ENCODE measurements at regions not wholly inside any gene's neighbourhood (a gene's known extent, or its start where the extent isn't known, plus 50 kb on each side); places are given as distances from the start of the nearest gene placed in this dataset.

DNA sequence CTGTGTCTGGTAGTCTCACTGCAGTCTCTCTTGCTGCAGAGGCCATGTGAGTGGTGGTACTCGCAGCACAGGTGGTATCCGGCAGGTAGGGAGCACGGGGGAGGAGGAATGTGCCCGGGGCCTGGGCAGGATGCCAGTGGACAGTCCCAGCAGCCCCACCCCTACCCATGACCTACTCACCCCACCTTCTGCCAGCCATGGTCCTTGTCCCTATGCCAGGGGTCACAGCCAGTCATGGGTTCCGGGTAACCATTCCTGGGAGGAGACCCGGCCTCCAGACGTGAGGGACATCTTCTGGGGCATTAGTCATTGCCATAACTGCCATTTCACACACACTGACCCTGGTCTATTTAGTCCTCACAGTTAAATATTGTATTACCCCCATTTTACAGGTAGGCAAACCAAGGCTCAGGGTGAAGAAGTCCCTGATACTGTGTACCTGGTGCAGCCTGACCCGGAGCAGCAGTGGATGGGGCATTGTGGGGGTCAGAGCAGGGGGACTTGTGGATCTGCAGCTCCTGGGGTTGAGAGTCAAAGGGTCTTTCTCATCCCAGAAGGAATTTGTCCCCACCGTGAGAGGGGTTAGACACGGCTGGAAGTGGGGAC is 58.8 kb upstream of the TAC4 start:
- Histone ChIP-seq H3K4me3 (replicated peaks; ENCODE audit: insufficient read depth, low read length) (no peak overlapping the region), H3K27me3 (ENCODE audit: insufficient read depth, poor library complexity, severe bottlenecking) (peaks cover 77% of the 10 kb centered on the region), H3K27ac (replicated peaks) (no peak overlapping the region)
- no peak for TF ChIP-seq CTCF (IDR thresholded peaks at IDR 0.05; ENCODE audit: insufficient read depth, low read length)
- DNase-seq (ENCODE audit: low read depth in 1 of 2, low spot score in 1 of 2) = no peak

GRCh38 chr17:49907279-49907678 is 59.4 kb upstream of the TAC4 start:
- H3K27me3 ChIP-seq (ENCODE audit: insufficient read depth, poor library complexity, severe bottlenecking) = peaks cover 77% of the 10 kb centered on the region

GRCh38 chr17:49908782-49909714 is 59.9 kb upstream of the DLX4 start:
- Histone ChIP-seq H3K4me3 (replicated peaks; ENCODE audit: insufficient read depth, low read length) (no peak overlapping the region), H3K27me3 (ENCODE audit: insufficient read depth, poor library complexity, severe bottlenecking) (peaks cover 59% of the 10 kb centered on the region), H3K27ac (replicated peaks) (no peak overlapping the region)
- TF ChIP-seq POLR2AphosphoS5 (IDR thresholded peaks at IDR 0.05; ENCODE audit: low read depth) (no peak), CTCF (IDR thresholded peaks at IDR 0.05; ENCODE audit: insufficient read depth, low read length) (no peak), SPI1 (IDR thresholded peaks at IDR 0.05; ENCODE audit: borderline replicate concordance, low read depth) (no peak), GABPA (IDR thresholded peaks at IDR 0.05; ENCODE audit: low read depth) (no peak)
- TF ChIP-seq, protein P1, sequence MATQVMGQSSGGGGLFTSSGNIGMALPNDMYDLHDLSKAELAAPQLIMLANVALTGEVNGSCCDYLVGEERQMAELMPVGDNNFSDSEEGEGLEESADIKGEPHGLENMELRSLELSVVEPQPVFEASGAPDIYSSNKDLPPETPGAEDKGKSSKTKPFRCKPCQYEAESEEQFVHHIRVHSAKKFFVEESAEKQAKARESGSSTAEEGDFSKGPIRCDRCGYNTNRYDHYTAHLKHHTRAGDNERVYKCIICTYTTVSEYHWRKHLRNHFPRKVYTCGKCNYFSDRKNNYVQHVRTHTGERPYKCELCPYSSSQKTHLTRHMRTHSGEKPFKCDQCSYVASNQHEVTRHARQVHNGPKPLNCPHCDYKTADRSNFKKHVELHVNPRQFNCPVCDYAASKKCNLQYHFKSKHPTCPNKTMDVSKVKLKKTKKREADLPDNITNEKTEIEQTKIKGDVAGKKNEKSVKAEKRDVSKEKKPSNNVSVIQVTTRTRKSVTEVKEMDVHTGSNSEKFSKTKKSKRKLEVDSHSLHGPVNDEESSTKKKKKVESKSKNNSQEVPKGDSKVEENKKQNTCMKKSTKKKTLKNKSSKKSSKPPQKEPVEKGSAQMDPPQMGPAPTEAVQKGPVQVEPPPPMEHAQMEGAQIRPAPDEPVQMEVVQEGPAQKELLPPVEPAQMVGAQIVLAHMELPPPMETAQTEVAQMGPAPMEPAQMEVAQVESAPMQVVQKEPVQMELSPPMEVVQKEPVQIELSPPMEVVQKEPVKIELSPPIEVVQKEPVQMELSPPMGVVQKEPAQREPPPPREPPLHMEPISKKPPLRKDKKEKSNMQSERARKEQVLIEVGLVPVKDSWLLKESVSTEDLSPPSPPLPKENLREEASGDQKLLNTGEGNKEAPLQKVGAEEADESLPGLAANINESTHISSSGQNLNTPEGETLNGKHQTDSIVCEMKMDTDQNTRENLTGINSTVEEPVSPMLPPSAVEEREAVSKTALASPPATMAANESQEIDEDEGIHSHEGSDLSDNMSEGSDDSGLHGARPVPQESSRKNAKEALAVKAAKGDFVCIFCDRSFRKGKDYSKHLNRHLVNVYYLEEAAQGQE (IDR thresholded peaks at IDR 0.05; ENCODE audit: insufficient replicate concordance, low read depth) = no peak
- DNase-seq (ENCODE audit: low read depth in 1 of 2, low spot score in 1 of 2) = no peak

More at GRCh38 chr17:49907279-49907678, 59.4 kb upstream of the TAC4 start:
- TF ChIP-seq GABPA (IDR thresholded peaks at IDR 0.05; ENCODE audit: low read depth) (no peak), SPI1 (IDR thresholded peaks at IDR 0.05; ENCODE audit: borderline replicate concordance, low read depth) (no peak), POLR2AphosphoS5 (IDR thresholded peaks at IDR 0.05; ENCODE audit: low read depth) (no peak), CTCF (IDR thresholded peaks at IDR 0.05; ENCODE audit: insufficient read depth, low read length) (no peak)
- TF ChIP-seq, protein P1 (IDR thresholded peaks at IDR 0.05; ENCODE audit: insufficient replicate concordance, low read depth) = no peak
- DNase-seq (ENCODE audit: low read depth in 1 of 2, low spot score in 1 of 2) = no peak
- H3K4me3 ChIP-seq (replicated peaks; ENCODE audit: insufficient read depth, low read length) = no peak overlapping the region
- no peak overlapping the region for H3K27ac ChIP-seq (replicated peaks)
